Kidney epithelial cell (primary cell): ENCODE measurements at regions not wholly inside any gene's neighbourhood (a gene's known extent, or its start where the extent isn't known, plus 50 kb on each side); places are given as distances from the start of the nearest gene placed in this dataset.

Source experiments
- DNase-seq: peaks from one replicate; pipeline ENCODE4 v3.0.0-alpha.2; 2010; ENCODE audit warnings: low read depth
- H3K27me3 ChIP-seq: 2 replicates; pipeline ENCODE4 v1.6.0; 2011; ENCODE audit warnings: low read length; ENCODE audit not compliant: control insufficient read depth, insufficient read depth
- H3K36me3 ChIP-seq: 2 replicates; pipeline ENCODE4 v1.5.1; 2011; ENCODE audit warnings: low read length; ENCODE audit not compliant: control insufficient read depth, insufficient read depth
- H3K4me3 ChIP-seq: 2 replicates; pipeline ENCODE4 v1.5.1; 2011; ENCODE audit warnings: low read depth, mild to moderate bottlenecking, control low read depth, low read length
- CTCF ChIP-seq: IDR thresholded peaks from 2 replicates; pipeline ENCODE4 v1.5.1; 2011; ENCODE audit warnings: mild to moderate bottlenecking, moderate library complexity, low read length, control low read depth, inconsistent platforms; ENCODE audit not compliant: insufficient read depth, poor library complexity, severe bottlenecking

GRCh38 chr18:11336241-11336640 lies 186.9 kb upstream of the PIEZO2 start:
- DNase-seq: no peak
- no peak for TF ChIP-seq CTCF

GRCh38 chr18:11327391-11328009 lies 178.1 kb upstream of the PIEZO2 start:
- no peak overlapping the region for H3K4me3 ChIP-seq
- TF ChIP-seq CTCF: no peak
- H3K27me3 ChIP-seq: no peaks in the 10 kb centered on the region
- no peak for DNase-seq
- H3K36me3 ChIP-seq: no peaks in the 10 kb centered on the region

More at GRCh38 chr18:11336241-11336640, 186.9 kb upstream of the PIEZO2 start:
- H3K4me3 ChIP-seq: no peak overlapping the region
- no peaks in the 10 kb centered on the region for H3K36me3 ChIP-seq
- H3K27me3 ChIP-seq: no peaks in the 10 kb centered on the region

GRCh38 chr18:11324956-11325882 lies 175.8 kb upstream of the PIEZO2 start:
- no peak for TF ChIP-seq CTCF
- no peaks in the 10 kb centered on the region for H3K27me3 ChIP-seq
- DNase-seq: peak; percentile 50
- H3K36me3 ChIP-seq: no peaks in the 10 kb centered on the region
- no peak overlapping the region for H3K4me3 ChIP-seq

- no peak for DNase-seq
- no peaks in the 10 kb centered on the region for H3K27me3 ChIP-seq
- H3K4me3 ChIP-seq: no peak overlapping the region
- no peaks in the 10 kb centered on the region for H3K36me3 ChIP-seq
- no peak for TF ChIP-seq CTCF
Measured at GRCh38 chr18:11324510-11324909, 175.1 kb upstream of the PIEZO2 start.

GRCh38 chr18:11323359-11323819 lies 174.0 kb upstream of the PIEZO2 start:
- no peaks in the 10 kb centered on the region for H3K27me3 ChIP-seq
- H3K36me3 ChIP-seq: no peaks in the 10 kb centered on the region
- no peak overlapping the region for H3K4me3 ChIP-seq
- TF ChIP-seq CTCF: no peak
- peak; percentile 52 for DNase-seq

- no peak for DNase-seq
- no peaks in the 10 kb centered on the region for H3K27me3 ChIP-seq
- H3K36me3 ChIP-seq: no peaks in the 10 kb centered on the region
- no peak for TF ChIP-seq CTCF
- H3K4me3 ChIP-seq: no peak overlapping the region
Measured at GRCh38 chr18:11322716-11323115, 173.3 kb upstream of the PIEZO2 start.
